CMK (cell line): ENCODE measurements at regions not wholly inside any gene's neighbourhood (a gene's known extent, or its start where the extent isn't known, plus 50 kb on each side); places are given as distances from the start of the nearest gene placed in this dataset.
"Not testable (repeated sequence)": the region's sequence is repeated elsewhere in the genome, so short reads cannot be mapped to it uniquely, and the experiment has no call there.

Experiments
- DNase-seq: peaks from one replicate; pipeline ENCODE4 v3.0.0-alpha.2; 2010; ENCODE audit warnings: low read depth

DNA sequence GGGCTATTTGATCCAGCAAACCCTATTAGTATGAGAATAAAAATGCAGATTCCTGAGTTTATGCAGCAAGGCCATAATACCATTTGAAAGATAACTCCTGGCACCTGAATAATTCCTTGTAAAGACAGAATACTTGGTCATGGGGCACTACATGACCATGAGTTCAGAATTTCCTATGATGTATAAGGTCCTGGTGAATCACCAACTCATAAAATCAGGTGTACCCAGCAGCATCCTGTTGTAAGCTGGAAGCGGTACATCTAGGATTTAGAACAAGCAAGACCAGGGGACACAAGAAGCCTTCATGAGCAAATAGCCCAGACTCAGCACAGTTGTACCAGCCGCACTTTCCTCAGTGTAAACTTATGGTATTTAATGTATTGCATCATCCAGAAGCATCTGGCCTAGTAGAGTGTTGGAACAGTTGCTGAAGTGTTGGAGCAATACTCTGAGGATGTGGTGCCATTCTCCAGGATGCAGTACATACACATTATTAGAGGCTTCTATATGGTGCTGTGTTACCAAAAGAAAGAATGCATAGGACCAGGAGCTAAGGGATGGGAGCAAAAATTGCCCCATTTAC is 233.4 kb downstream of the SQOR start:
- no peak for DNase-seq

GRCh38 chr15:45869034-45869668 is 234.3 kb downstream of the SQOR start:
- DNase-seq: no peak

GRCh38 chr15:45871121-45871855 is 236.5 kb downstream of the SQOR start:
- DNase-seq: no peak

- DNase-seq: no peak
These were observed 239.0 kb downstream of the SQOR start for GRCh38 chr15:45873781-45874180.

GRCh38 chr15:45874566-45874965 is 239.7 kb downstream of the SQOR start:
- not testable (repeated sequence) for DNase-seq

GRCh38 chr15:45884289-45884688 is 249.5 kb downstream of the SQOR start:
- no peak for DNase-seq

- no peak for DNase-seq
These were observed 250.1 kb downstream of the SQOR start for GRCh38 chr15:45884755-45885445.

DNA sequence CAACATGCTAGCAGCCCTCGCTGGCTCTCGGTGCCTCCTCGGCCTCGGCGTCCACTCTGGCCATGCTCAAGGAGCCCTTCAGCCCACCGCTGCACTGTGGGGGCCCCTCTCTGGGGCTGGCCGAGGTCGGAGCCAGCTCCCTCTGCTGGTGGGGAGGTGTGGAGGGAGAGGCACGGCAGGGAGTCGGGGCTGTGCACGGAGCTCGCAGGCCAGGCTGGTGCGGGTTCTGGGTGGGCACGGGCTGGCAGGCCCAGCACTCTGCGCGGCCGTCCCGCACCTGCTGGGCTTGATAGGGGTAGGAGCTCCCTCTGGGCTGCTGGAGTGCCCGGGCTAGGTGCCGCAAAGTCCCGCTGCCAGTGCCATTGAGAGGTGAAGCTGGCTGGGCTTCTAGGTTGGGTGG is 251.0 kb downstream of the SQOR start:
- DNase-seq: no peak

DNA sequence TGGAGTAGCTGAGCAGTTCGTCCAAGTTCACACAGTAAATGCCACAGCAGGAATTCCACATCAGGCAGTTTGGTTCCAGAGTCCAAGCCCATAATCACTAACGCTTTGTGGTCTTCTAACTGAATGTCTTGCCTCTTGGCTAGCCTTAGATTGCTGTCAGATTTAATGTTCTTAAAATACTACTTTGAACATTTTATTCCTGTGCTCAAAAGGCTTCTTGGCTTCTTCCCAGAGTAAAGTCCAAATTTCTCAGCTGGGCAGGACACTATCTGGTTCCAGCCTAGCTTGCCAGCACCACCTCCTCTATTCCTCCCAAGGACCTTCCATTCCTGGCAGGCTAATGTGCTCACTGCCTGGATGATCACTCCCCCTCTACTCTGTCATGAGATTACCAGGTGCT is 256.9 kb downstream of the SQOR start:
- no peak for DNase-seq

DNA sequence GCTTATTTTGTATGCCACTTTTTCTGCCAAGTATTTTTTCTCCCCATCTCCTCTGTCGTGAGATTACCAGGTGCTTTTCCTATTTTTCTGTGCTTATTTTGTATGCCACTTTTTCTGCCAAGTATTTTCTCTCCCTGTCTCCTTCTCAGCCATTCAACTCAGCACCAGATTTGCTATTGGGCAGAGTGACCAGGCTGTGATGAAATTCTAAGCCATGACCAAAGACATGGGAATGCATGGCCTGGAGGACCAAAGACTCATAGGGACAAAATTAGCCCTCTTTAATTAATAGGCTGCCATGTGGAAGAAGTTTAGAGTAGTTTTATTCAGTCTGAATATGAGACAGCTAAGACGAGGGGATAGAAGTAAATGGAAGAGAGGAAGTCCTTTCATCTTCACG is 257.4 kb downstream of the SQOR start:
- no peak for DNase-seq

DNA sequence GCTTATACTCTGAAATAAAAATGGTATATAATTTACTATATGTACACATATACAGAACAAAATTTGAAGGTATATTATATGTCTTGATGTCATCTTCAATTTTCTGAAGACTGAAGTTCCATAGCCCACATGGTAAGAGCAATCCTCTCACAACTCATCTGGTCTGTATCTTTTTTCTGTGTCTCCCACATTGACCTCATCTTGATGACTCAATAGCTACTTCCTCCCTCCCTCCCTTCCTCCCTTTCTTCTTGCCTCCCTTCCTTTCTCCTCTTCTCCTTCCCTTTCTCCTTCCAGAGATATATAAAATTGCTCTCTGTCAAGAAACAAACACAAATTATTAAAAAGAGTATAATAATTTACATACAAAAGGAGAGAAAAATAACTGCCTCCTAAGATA is 268.5 kb downstream of the SQOR start:
- no peak for DNase-seq

DNA sequence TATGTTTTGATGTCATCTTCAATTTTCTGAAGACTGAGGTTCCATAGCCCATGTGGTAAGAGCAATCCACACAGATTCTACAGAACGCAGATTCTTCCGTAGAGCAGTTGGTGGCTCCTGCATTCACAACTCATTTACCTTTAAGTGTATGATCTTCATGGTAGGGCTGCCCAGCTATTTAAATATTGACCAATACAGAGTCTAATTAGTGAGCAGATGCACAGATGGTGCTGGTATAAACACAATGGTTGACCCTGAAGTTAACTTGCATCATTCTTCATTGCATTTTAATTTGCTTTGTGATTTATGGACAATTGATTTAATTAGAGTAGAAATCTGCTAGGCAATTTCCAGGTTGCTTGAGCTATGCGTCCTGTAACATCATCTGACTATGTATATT is 269.2 kb downstream of the SQOR start:
- no peak for DNase-seq

- DNase-seq: no peak
These were observed 271.4 kb downstream of the SQOR start for GRCh38 chr15:45906230-45906629.

GRCh38 chr15:45910671-45911070 is 275.8 kb downstream of the SQOR start:
- DNase-seq: no peak

DNA sequence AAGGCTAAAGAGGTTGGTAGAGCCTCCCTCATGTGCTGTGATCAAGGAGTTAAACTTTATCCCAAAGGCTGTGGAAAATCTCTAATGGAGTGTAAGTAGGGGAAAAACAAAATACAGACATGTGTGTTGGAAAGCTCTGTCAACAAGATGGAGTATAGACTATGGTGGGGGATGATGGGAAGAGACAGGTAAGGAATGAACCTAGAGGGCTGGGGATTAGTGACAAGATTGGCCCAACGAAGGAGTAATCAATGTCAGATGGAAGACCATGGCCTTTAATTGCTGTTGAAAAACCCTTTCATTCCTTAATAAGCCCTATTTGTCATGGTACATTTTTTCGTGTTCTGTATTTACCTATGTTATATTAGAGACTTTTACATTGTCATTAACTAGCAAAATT is 278.6 kb downstream of the SQOR start:
- DNase-seq: no peak

DNA sequence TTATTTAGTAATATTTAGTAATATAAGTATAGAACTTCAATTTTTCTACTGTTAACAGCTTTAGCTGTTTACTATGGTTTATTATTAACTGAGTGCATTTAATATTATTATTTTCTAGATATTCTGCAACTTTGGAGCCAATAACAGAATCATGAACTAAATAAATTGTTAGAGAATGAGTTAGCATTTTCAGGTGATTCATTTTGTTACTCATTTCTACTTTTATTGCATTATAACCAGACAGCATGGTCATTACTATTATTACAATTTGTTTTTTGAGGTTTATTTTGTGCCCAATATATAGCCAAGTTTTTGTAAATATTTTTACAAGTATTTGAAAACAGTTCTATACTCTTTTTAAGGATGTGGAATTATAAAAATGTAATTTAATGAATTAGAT is 279.6 kb downstream of the SQOR start:
- no peak for DNase-seq

- no peak for DNase-seq
These were observed 284.0 kb downstream of the SQOR start for GRCh38 chr15:45918839-45919238.

GRCh38 chr15:45919806-45920205 is 285.0 kb downstream of the SQOR start:
- no peak for DNase-seq

- no peak for DNase-seq
These were observed 286.5 kb downstream of the SQOR start for GRCh38 chr15:45921376-45921775.

DNA sequence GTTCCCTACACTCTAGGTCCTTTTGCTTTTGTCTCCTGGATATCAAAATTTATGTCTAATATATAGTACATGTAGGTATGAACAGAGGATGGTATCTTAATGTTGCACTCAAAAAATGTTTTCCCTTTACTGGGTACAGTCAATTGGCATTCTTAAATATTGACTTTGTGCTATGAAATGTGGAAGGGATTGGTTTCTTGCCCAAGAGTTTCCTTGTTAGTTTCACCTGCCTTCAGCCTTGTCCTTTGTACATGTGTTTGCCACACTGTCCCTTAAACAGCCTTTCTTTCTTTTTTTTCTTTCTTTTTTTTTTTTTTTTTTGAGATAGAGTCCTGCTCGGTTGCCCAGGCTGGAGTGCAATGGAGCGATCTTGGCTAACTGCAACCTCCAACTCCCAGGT is 287.1 kb downstream of the SQOR start:
- DNase-seq: no peak

DNA sequence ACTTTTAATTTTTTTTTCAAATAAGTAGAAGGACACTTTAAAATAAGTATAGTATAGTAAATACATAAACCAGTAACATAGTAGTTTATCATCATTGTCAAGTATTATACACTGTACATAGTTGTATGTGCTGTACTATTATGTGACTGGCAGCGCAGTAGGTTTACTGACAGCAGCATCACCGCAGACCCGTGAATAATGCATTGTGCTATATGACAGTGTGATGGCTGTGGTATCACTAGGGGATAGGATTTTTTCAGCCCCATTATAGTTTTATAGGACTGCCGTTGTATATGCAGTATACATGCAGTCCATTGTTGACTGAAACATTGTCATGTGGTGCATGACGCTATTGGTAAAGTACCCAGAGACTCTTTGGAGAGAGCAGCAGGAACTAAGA is 306.5 kb downstream of the SQOR start:
- DNase-seq: no peak

- no peak for DNase-seq
These were observed 308.4 kb downstream of the SQOR start for GRCh38 chr15:45943240-45943639.

DNA sequence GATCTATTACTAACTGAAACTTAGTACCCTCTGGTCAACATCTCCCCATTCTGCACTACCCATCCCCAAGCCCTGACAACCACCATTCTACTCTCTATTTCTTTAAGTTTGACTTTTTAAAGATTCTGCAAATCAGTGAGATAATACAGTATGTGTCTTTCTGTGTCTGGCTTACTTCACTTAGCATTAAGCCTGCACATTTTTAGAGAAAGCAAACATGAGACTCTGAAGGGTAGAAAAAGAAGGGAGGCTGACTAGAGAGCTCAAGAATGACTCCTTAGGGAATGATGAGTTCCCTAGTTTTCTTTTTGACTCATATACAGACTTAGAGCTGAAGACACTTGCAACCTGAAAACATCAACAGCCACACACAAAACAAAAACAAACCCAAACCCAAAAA is 311.3 kb downstream of the SQOR start:
- no peak for DNase-seq
